Ecto neural progenitor cell (in vitro differentiated cells): ENCODE measurements at regions not wholly inside any gene's neighbourhood (a gene's known extent, or its start where the extent isn't known, plus 50 kb on each side); places are given as distances from the start of the nearest gene placed in this dataset.
"Not testable (repeated sequence)": the region's sequence is repeated elsewhere in the genome, so short reads cannot be mapped to it uniquely, and the experiment has no call there.

ENCODE experiments used
- DNase-seq: peaks from one replicate; pipeline ENCODE4 v3.0.0-alpha.2; 2018; ENCODE audit warnings: low spot score

GRCh38 chr20:18876394-18876793, 62.8 kb downstream of the SCP2D1 start:
- DNase-seq: not testable (repeated sequence)

GRCh38 chr20:18879262-18879661, 65.7 kb downstream of the SCP2D1 start:
- no peak for DNase-seq

DNA sequence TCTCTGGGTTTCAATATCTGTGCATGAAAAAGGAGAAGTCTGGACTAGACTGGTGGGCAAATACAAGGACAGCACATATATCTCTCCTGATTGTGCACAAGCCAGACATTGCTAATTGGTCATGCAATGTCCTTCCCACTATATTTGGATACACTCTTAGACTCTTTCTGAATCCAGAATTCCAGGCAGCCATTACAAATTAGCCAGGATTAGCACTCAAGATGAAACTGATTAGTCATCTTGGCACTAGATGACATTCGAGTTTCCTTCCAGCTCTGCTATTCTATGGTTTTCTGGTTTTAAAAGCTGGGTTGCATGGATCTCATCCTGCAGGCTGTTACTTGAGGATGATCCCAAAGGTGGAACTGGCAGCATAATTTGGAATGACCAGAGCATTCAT, 73.2 kb downstream of the SCP2D1 start:
- DNase-seq: no peak

DNA sequence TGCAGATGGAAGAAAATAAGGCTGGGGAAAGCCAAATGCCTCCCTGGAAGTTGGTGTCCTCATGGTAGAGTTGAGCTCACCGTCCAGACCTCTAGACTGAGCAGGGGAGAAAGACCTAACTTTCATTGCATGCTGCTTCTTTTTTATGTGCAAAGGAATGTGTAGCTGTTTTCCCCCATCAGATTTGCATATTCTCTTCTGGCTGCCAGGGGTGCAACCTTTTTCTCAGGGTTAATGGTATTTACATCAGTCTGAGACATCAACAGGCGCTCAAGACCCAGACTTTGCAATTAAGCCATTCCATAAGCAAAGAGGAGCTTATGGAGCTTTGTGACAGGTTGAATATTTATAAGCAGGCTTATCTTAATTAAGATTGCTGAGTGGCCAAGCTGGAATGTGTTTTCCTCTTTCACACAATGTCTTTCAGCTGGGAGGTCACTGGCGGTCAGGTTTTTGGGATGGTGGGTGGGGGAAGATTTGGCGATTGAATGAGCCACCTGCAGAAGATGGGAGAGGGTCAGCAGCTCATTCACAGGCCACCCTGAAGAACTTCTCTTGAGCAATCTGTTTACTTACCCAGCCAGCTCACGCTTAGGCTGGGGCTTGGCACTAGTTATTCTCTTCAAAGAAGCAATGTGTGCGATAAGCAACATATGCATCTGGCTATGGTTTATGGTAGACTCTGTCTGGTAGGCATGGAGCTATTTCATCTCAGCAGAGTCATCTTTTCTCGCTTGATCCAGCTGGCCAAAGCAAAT, 88.6 kb downstream of the SCP2D1 start:
- peak; percentile 28 for DNase-seq

- peak; percentile 33 for DNase-seq
These were observed 90.6 kb downstream of the SCP2D1 start for GRCh38 chr20:18904192-18904591.

DNA sequence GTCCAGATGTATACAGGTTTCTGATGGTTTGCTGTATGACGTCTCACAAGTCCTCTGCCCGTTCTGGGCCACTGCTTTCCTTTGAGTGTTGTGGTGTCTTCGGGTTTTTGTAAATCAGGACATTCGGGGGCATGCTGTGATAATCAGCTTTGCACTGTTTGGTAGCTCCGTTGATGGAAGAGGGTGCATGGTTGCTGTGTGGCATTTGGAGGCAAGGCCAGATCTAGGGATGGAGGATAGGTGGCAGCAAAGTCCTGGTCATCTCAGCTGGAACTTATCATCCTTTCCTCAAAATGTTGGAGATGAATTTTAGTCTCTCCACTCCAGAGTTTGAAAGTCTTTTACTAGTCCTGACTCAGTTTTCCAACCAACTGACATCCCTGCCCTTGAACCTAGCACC, 91.0 kb downstream of the SCP2D1 start:
- peak; percentile 32 for DNase-seq

- peak; percentile 15 for DNase-seq
These were observed 92.5 kb downstream of the SCP2D1 start for GRCh38 chr20:18906046-18906445.

DNA sequence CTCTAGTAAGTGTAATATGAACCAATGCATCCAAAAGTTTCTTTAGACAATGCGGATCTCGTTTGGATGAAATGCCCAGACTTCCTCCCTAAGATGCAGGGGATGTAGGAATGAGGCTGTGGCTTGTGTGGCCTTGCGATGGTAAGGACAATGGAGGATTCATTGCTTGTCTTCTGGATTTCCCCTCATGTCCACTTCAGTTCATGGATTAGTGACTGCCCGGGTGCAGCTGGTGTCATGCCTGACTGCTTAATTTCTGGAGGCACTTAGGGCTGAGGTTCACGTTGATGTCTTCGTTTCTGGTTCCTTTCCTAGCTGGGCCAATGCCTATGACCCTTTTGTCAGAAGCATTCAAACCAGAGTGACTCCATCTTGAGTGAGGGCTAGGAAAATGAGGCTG, 93.8 kb downstream of the SCP2D1 start:
- peak; percentile 32 for DNase-seq

DNA sequence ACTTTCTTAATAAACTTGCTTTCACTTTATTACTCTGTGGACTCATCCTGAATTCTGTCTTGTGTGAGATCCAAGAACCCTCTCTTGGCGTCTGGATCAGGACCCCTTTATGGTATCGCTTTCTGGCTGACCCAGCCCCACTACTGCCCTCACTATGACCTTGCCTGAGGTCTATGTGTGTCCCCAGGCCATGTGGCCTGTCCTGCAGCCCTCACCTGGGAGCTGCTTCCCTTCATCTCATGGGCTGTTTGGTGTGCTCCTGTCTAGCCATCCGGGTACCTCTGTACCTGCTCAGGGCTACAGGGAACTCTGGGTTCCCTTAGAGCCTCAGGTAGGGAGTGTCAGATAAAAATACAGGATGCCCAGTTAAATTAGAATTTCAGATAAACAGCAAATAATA, 94.5 kb downstream of the SCP2D1 start:
- DNase-seq: no peak

DNA sequence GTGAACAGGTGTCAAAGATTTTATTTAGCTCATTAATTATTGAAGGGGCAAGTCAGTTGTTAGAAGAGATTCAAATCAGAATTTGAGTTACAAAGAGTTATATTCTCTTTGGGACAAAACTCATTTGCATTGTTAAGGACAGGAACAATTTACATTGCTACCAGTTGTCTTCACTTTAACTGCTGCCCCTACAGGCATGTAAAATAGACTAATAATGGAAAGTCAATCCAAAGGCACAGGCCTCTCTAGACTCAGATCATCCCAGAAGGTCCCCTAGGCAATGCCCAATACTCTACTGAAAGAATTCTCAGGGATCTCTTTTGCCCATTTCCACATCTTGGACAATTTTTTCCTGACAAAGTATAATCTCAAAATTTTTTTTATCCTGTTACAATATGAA, 95.7 kb downstream of the SCP2D1 start:
- no peak for DNase-seq

DNA sequence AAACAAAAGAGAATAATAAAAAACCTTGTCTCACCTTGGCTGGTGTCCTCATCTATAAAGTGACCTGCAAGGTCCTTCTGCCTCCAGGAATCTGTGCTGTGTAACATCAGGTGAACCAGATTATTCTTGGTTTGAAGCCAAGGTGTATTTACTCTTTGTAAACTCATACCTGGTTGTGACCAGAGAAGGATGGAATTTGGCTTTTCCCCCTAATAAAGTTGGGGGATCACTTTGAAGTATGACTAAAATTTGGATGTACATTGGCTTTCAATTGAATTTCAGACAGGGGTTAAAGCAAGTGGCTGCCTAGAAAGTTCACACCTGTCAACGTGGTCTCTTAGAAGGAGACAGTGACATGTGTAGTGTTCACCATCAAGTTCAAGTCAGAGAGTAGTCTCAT, 100.1 kb downstream of the SCP2D1 start:
- DNase-seq: no peak

DNA sequence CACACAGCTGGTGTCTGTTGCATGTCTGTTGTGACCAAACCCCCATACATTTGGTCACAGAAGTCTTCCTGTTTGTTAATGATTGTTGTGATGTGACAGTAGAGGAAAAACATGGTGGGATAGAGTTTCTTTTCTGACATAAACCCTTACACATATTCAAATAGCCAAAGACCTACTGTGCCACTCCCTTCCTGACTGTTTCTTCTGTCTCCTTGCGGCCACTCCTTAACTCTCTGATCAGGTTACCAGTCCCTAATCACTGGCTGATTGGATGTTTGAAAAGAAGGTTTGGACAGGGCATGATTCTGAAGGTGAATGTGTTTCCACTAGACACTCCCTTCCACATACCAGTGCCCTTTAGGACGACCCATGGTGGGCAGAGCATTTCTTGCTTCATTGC, 101.2 kb downstream of the SCP2D1 start:
- DNase-seq: no peak

GRCh38 chr20:18916886-18917750, 103.5 kb downstream of the SCP2D1 start:
- DNase-seq: no peak

DNA sequence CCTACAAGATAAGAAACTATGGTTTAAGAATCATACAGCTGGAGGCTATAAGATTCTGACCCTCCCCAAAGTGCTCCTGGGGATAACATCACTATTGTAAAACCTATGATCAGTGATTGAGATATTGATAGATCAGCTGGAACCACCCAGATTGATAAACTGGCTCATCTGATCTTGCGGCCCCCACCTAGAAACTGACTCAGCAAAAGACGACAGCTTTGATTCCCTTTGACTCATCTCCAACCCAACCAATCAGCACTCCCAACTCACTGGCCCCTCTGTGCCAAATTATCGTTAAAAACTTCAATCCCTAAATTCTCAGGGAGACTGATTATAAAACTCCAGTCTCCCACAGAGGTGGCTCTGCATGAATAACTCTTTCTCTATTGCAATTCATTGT, 106.4 kb downstream of the SCP2D1 start:
- no peak for DNase-seq

DNA sequence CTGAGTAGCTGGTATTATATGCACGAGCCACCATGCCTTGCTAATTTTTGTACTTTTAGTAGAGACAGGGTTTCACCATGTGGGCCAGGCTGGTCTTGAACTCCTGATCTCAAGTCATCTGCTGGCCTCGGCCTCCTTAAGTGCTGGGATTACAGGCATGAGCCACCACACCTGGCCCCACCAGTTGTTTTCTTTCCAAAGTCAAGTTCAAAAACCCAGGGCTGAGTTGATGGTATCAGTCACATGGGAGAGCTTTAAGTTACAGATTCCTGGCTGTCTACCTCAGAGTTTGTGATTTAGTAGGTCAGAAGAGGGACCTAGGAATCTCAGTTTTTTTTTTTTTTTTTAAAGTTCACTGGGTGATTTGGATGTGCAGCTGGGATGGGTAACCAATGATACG, 107.7 kb downstream of the SCP2D1 start:
- DNase-seq: no peak

DNA sequence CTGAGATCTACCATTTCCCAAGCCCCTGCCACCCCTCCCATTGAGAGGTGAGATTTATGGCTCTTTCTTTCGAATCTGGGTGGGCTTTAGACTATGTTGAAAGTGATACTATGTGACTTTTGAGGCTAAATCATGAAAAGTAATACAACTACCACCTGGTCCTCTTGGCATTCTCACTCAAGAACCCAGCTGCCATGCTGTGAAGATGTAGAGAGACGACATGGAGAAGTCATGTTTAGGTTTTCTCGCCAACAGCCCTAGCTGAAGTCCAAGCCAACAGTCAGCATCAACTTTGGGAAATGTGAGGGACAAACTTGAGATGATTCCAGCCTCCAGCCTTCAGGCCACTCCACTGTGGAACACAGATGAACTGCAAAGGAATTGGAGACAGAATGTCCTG, 108.7 kb downstream of the SCP2D1 start:
- DNase-seq: no peak

DNA sequence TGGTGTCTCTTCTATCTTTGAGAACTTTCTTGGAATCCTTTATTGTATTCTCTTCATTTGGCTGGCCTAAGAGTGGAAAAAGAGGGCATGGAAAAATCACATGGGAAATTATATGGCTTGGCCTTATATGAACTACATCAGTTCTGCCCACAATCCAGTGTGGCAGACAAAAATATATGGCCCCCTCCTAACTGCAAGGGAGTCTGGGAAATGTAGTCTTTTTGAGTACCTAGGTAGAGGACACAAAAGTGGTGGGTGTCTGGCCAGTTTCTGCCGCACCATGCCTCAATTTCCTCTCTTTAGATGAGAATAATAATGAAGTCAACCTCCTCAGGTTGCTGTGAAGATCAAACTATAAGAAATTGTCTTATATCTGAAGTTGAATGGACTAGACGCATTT, 109.3 kb downstream of the SCP2D1 start:
- DNase-seq: no peak

DNA sequence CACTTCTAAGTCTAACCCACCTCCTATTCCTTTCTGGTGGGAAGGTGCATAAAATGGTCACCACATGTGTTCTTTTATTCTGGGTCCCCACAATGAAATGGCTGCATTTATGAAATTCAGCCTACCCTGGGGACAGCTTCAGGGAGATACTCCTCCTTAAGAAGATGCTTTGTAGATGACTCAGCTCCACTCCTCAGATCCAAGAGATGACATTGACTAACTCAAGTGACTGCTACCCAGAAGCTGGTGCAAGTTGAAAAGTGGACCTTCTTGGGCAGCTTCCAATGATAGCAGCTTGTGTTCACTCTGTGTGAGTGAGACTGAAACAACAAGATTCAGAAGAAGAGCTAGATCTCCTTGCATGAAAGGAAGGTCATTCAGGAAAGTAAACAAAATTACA, 113.4 kb downstream of the SCP2D1 start:
- no peak for DNase-seq

DNA sequence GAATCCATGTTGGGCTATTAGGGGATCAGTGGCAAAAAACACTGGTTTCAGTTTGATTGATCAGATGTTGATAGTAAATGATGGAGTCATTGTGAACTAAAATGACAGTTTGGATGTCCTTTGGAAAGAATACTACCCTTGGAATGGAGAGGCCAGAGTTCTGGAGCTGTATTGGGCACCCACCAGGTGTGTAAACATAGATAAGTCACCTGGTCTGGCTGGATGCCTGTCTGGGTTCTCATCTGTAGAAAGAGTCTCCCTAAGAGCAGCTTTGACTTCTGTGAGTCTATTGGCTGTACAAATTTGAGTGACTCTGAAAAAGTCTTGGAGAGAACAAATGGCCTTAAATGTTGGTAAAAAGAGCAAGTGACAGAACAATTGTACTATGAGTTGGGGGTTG, 115.0 kb downstream of the SCP2D1 start:
- no peak for DNase-seq

GRCh38 chr20:18929800-18930199, 116.2 kb downstream of the SCP2D1 start:
- no peak for DNase-seq

- DNase-seq: no peak
These were observed 130.0 kb downstream of the SCP2D1 start for GRCh38 chr20:18943542-18943941.

- DNase-seq: no peak
These were observed 143.3 kb downstream of the SCP2D1 start for GRCh38 chr20:18956890-18957289.

GRCh38 chr20:18957328-18957727, 143.7 kb downstream of the SCP2D1 start:
- no peak for DNase-seq
